OCI-LY7 (cell line): ENCODE measurements at regions not wholly inside any gene's neighbourhood (a gene's known extent, or its start where the extent isn't known, plus 50 kb on each side); places are given as distances from the start of the nearest gene placed in this dataset.
"Not testable (repeated sequence)": the region's sequence is repeated elsewhere in the genome, so short reads cannot be mapped to it uniquely, and the experiment has no call there.

Source experiments
- BruUV-seq: library from RNA; stranded (reverse); fragments of 400-500 nt; replicated peaks from 2 replicates; lab custom pipeline; 2021; lab: Mats Ljungman, UMichigan
- CTCF ChIA-PET: fragments of 300-600 bp; sonication (Branson Sonifier 250); formaldehyde crosslinking; loops from one replicate; lab custom pipeline; 2022; ENCODE audit warnings: antibody characterized with exemption; ENCODE audit not compliant: unreplicated experiment; lab: Charles Lee
- POLR2A ChIA-PET: fragments of 300-600 bp; sonication (Branson Sonifier 250); formaldehyde crosslinking; loops from one replicate; lab custom pipeline; 2022; ENCODE audit warnings: antibody characterized with exemption; lab: Charles Lee
- DNase-seq: peaks from one replicate; pipeline ENCODE4 v3.0.0-alpha.2; 2015; ENCODE audit warnings: low spot score
- H2AFZ ChIP-seq: fragments of 200-600 bp; sonication (generic), shearing (Covaris generic); 2 replicates; pipeline ENCODE4 v1.6.1; 2014; ENCODE audit warnings: mild to moderate bottlenecking, antibody characterized with exemption, low read length, moderate library complexity
- H3K27ac ChIP-seq: fragments of 200-600 bp; sonication (generic); 2 replicates; pipeline ENCODE4 v1.5.1; 2014; ENCODE audit warnings: mixed run types, low read depth, mild to moderate bottlenecking, moderate library complexity, low read length, inconsistent platforms; ENCODE audit not compliant: poor library complexity, severe bottlenecking
- H3K36me3 ChIP-seq: fragments of 200-600 bp; sonication (generic); 2 replicates; pipeline ENCODE4 v1.6.1; 2014; ENCODE audit warnings: mild to moderate bottlenecking, antibody characterized with exemption, low read length, moderate library complexity, mixed read lengths; ENCODE audit not compliant: insufficient read depth
- H3K4me1 ChIP-seq: fragments of 200-600 bp; sonication (generic); 2 replicates; pipeline ENCODE4 v1.5.1; 2014; ENCODE audit warnings: mild to moderate bottlenecking, low read length; ENCODE audit not compliant: insufficient read depth, poor library complexity, severe bottlenecking
- H3K4me2 ChIP-seq: fragments of 200-600 bp; sonication (generic); 2 replicates; pipeline ENCODE4 v1.6.1; 2014; ENCODE audit warnings: mild to moderate bottlenecking, low read length
- H3K4me3 ChIP-seq: fragments of 200-600 bp; sonication (generic); 2 replicates; pipeline ENCODE4 v1.5.1; 2014; ENCODE audit warnings: mild to moderate bottlenecking, low read depth, low read length; ENCODE audit not compliant: poor library complexity, severe bottlenecking
- H3K79me2 ChIP-seq: fragments of 200-600 bp; sonication (generic); 2 replicates; pipeline ENCODE4 v1.6.1; 2016; ENCODE audit warnings: low read depth, mild to moderate bottlenecking, low read length, moderate library complexity, mixed read lengths; ENCODE audit not compliant: insufficient read depth
- H3K9me2 ChIP-seq: fragments of 200-600 bp; sonication (generic); 2 replicates; pipeline ENCODE4 v1.6.1; 2016; ENCODE audit warnings: mild to moderate bottlenecking, low read length, mixed read lengths; ENCODE audit not compliant: insufficient read depth
- H3K9me3 ChIP-seq: fragments of 200-600 bp; sonication (generic); 2 replicates; pipeline ENCODE4 v1.6.1; 2014; ENCODE audit warnings: mild to moderate bottlenecking, mixed run types, low read length, mixed read lengths
- H4K20me1 ChIP-seq: fragments of 200-600 bp; sonication (generic); 2 replicates; pipeline ENCODE4 v1.6.1; 2014; ENCODE audit warnings: mild to moderate bottlenecking, antibody characterized with exemption, low read length, moderate library complexity, mixed read lengths; ENCODE audit not compliant: insufficient read depth
- intact Hi-C: fragments of 100-400 bp; cut with micrococcal nuclease; formaldehyde crosslinking; loops from one replicate; pipeline ENCODE4 v1.10.0; 2022; ENCODE audit not compliant: unreplicated experiment

GRCh38 chr22:11298126-11298893, 4229.7 kb upstream of the OR11H1 start:
- H3K79me2 ChIP-seq, H3K9me3 ChIP-seq, H3K9me2 ChIP-seq, H2AFZ ChIP-seq, H3K4me2 ChIP-seq, DNase-seq, H3K36me3 ChIP-seq, POLR2A ChIA-PET, H4K20me1 ChIP-seq, CTCF ChIA-PET, BruUV-seq, H3K27ac ChIP-seq, H3K4me3 ChIP-seq, intact Hi-C loops, H3K4me1 ChIP-seq: not testable (repeated sequence)

- DNase-seq, H3K9me3 ChIP-seq, H3K4me3 ChIP-seq, H3K27ac ChIP-seq, H3K9me2 ChIP-seq, BruUV-seq, H4K20me1 ChIP-seq, CTCF ChIA-PET, POLR2A ChIA-PET, H3K36me3 ChIP-seq, H3K4me1 ChIP-seq, H3K4me2 ChIP-seq, H3K79me2 ChIP-seq, intact Hi-C loops, H2AFZ ChIP-seq: not testable (repeated sequence)
Observed at GRCh38 chr22:11302427-11302826, 4225.6 kb upstream of the OR11H1 start.

- H3K9me2 ChIP-seq, POLR2A ChIA-PET, BruUV-seq, H2AFZ ChIP-seq, H3K4me3 ChIP-seq, CTCF ChIA-PET, H4K20me1 ChIP-seq, H3K36me3 ChIP-seq, intact Hi-C loops, H3K27ac ChIP-seq, H3K4me1 ChIP-seq, H3K9me3 ChIP-seq, H3K4me2 ChIP-seq, DNase-seq, H3K79me2 ChIP-seq: not testable (repeated sequence)
Observed at GRCh38 chr22:11302904-11303303, 4225.1 kb upstream of the OR11H1 start.

GRCh38 chr22:11305179-11305578, 4222.8 kb upstream of the OR11H1 start:
- CTCF ChIA-PET, H3K79me2 ChIP-seq, DNase-seq, H3K9me3 ChIP-seq, H3K4me3 ChIP-seq, H3K9me2 ChIP-seq, H3K4me1 ChIP-seq, POLR2A ChIA-PET, intact Hi-C loops, H3K27ac ChIP-seq, H3K36me3 ChIP-seq, H3K4me2 ChIP-seq, H2AFZ ChIP-seq, H4K20me1 ChIP-seq, BruUV-seq: not testable (repeated sequence)

- CTCF ChIA-PET, POLR2A ChIA-PET, H3K4me1 ChIP-seq: not testable (repeated sequence)
Observed at GRCh38 chr22:11306933-11307518, 4221.0 kb upstream of the OR11H1 start.

More at GRCh38 chr22:11306933-11307518, 4221.0 kb upstream of the OR11H1 start:
- H3K27ac ChIP-seq, H3K9me2 ChIP-seq, H2AFZ ChIP-seq, H3K4me2 ChIP-seq, H4K20me1 ChIP-seq, DNase-seq, H3K79me2 ChIP-seq, intact Hi-C loops, H3K36me3 ChIP-seq, BruUV-seq, H3K4me3 ChIP-seq: not testable (repeated sequence)
- H3K9me3 ChIP-seq = peaks cover 12% of the 10 kb centered on the region; the same call in 1 of the 2 replicates
